Stimulated activated naive CD4-positive, alpha-beta T cell (primary cell): ENCODE measurements at regions not wholly inside any gene's neighbourhood (a gene's known extent, or its start where the extent isn't known, plus 50 kb on each side); places are given as distances from the start of the nearest gene placed in this dataset.

Experiments
- DNase-seq, 6 experiments: peaks; one replicate each; lab custom pipeline; 2025; lab: John Stamatoyannopoulos, UW

DNA sequence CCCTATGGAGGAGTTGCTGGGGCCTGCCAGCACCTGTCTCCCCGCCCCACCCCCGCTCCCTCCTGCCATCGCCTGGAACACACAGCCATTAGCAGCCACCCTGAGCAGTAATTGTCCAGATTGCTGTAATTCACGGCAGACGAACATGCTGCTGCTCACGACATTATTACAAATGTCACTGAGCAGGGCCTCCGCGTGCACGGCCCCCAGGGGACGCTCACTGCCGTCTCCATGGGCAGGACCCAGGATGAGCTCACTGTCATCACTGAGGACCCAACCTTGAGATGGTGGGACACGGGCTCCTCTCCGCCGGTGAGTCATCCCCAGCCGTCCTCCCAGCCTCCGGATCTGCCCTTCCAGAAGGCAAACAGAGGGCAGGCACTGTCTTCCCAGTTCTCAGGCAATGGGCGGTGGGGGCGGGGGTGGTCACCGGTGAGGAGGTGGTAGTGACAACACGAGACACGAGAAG, 100.4 kb downstream of the RFLNA start:
- no peak for DNase-seq

- no peak for DNase-seq
These were observed 99.7 kb downstream of the RFLNA start for GRCh38 chr12:124394462-124395128.

DNA sequence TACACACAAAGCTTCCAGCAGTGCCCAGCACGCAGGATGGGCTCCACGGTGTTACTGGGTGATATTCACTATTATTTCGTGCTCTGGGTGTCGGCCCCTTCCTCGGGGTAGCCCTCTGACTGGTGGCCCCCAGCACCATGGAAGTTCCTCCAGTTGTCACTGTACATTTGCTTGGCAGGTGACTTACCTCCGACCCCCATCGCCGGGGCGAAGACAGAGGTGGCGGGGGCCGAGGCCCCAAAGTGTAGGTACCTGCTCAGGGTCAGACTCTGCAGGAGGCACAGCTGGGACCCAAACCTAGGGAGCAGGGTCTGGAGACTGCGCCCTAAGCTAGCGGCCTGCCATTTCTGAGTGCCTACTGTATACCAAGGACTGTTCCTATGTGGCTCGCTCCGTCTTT, 98.9 kb downstream of the RFLNA start:
- DNase-seq: no peak

DNA sequence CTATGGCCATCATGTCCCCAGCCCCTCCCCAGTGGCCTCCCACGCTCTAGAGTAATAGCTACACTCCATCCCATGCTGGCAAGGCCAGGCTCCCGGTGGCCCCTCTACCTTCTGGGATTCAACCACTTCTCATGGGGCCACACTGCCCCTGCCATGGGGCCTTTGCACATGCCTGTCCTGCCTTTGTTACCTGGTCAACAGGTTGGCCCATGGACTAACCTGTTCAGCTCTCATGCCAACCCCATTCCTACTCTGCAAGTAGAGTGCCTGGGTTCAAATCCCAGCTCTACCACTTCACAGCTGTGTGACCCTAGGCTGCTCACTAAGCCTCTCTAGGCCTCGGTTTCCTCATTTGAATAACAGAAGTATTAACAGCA, 98.5 kb downstream of the RFLNA start:
- DNase-seq: no peak

DNA sequence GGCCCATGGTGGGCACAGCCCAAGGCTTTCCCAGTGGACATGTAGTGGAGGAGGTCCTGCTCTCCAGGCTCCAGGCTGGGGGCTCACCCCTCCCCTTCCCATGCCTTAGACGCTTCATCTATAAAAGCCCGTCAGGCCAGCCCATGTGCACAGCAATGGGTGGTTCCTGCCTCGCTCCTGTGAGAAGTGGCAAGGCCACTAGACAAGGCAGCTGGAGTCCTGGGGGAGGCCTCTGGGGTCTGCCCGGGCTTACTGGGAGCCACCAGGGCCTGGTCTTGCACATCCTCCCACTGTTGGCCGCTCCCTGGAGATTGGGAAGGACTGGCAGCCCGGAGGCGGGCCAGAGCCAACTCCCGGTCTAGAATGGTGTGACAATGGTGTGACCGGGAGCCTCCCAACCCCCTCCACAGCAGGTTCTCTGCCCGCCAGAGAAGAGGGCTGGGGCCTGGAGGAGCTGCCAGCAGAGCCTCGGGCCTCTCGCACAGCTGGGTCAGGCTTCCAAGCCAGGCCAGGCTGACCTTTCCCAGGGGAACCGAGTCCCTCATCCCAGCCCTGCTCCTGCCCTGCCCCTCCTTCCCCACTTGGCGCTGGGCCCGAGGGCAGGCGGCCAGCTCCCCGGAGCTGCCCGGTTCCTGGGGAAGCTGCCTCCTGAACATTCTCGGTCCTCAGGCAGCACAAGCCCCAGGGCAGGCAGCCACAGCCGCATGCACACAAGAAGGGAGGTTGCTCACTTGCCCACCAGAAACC, 97.9 kb downstream of the RFLNA start:
- DNase-seq: no peak

- DNase-seq: no peak
These were observed 97.4 kb downstream of the RFLNA start for GRCh38 chr12:124392271-124392666.

DNA sequence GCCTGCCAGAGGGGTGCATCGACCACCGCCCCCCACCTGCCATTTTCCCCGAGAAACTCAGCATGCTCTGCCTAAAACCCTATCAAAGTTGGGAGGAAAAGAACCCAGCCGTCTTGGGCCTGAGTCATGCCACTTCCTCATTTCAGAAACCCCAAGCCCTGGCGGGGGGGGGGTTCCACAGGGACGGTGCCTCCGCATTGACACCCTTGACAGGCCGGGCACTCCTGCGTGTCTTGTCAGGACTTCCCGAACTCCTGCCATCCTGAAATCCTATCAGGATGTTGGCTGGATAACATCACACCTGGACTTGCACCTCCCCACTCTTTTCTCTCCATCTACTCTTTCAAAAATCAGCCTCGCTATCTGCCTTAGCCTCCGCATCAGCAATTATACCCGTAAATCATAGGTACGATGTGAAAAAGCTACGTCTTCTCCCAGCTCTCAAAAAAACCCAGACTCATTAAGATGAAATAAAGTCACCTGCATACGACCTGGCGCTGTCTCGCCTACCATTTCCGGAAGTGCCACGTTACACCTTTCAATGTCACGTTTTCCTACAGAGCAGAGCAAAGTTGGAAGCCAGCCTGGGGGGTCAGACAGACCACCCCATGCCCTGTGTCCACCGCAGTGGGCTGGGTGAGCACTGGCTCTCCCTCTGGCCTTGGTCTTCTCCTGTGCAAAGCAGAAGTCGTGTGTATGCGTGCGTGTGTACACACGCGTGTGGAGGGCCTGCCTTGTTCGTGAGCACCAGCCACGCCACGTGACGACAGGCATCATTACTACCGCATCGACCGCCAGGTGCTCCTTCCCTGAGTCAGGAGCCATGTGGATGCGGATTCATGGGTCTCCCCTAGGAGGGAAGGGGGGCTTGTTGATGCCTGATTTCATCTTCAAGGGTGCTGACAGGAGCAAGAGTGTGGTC, 96.7 kb downstream of the RFLNA start:
- peak in 5 of 6 experiments; percentile 8 to 41 (median 30) for DNase-seq

DNA sequence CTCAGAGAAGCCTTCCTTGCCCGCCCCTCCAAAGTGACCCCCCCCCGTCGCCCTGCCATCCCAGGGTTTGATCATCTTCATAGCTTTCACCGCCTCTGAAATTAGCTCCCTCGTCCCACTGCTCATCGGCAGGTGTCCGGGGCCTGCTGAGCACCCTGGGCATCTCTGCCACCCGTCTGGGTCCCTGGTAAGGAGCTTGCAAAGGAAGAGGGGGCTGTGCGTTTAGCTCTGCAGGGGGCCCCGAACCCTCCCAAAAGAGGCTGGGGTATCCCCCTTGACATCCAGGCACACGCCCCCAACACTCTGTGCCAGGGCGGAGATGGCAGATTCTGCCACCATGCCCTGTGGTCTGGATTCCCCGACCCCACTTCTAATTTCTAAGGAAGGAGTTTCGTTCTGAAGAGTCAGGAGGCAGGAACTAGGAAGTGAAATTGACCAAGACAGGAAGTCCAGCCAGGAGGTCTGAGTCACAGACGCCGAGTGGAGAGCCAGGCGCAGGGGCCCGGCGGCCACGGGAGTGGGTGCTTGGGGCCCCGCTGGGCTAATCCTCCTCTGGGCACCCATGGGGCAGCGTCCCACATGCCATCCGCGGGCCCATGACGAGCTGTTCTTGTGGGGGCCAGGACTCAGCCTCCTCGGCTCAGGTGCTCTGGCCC, 95.7 kb downstream of the RFLNA start:
- DNase-seq: no peak

- no peak for DNase-seq
These were observed 95.0 kb downstream of the RFLNA start for GRCh38 chr12:124389725-124390441.

DNA sequence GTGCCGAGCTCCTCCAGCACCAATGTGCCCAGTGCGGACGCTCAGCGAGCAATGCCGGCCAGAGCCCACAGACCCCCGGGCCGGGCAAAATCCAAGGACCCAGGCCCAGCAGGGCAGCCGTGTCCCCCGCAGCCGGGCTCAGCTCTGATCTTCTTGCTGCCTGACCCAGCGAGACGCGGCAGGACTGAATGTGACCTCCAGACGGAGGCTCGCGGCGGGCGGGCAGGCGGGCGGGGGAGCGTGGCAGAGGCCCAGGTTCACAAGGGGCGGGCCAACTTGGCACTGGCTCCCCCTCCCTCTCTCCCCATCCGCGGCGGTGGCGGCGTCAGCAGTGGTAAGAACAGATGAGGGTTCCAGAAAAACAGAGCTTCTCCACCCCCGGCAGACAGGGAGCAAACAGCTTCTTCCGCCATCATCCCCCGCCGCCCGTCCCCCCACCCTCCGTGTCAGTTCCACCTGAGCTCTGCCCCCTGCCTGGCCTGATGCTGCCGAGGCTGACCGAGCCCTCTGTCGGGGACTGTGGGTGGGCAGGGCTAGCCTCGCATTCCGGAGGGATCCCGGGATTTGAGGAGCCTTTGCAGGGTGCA, 94.3 kb downstream of the RFLNA start:
- peak; percentile 44 to 64 (median 54) for DNase-seq

GRCh38 chr12:124388679-124389137, 93.8 kb downstream of the RFLNA start:
- peak in 1 of 6 experiments; percentile 40 for DNase-seq

GRCh38 chr12:124388038-124388671, 93.3 kb downstream of the RFLNA start:
- DNase-seq: no peak

GRCh38 chr12:124387528-124387911, 92.6 kb downstream of the RFLNA start:
- DNase-seq: no peak

GRCh38 chr12:124386661-124387527, 92.0 kb downstream of the RFLNA start:
- no peak for DNase-seq

GRCh38 chr12:124386059-124386458, 91.2 kb downstream of the RFLNA start:
- no peak for DNase-seq

DNA sequence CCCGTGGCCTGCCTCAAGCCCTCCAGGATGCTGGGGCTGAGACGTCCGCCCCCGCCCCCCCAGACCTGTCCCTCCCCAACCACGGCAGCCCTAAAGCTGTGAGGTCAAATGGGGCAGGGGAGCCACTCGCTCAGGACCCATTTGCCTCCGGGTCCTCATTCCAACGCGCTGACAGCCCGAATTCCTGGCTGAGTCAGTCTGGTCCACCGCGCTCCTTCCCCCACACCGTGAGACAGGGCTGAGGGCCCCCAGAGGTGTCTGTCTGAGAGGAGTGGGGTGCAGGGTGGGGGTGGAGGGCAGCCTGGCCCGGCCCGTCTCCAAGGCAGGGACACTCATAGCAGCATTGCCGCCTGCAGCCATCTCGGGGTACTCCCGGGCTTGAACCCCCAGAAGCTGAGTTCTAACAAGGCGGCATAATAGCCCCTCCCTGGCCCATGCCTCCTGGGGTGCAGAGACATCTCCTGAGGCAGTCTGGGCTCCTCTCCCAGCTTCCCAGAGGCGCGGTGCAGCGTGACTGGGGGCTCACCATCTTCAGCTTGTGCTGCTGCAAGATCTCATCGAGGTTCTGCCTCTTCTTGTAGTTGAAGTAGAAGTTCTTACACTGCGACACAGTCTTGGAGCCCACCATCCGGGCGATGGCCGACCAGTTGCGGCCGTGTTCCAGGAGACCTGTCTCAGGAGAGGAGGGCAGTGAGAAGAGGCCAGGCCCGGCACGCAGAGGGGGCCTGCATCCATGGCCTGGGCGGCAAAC, 90.5 kb downstream of the RFLNA start:
- DNase-seq: no peak

- DNase-seq: no peak
These were observed 89.5 kb downstream of the RFLNA start for GRCh38 chr12:124384299-124384894.

GRCh38 chr12:124383028-124383427, 88.1 kb downstream of the RFLNA start:
- no peak for DNase-seq
